ENCODE measurements at regions not wholly inside any gene's neighbourhood (a gene's known extent, or its start where the extent isn't known, plus 50 kb on each side); places are given as distances from the start of the nearest gene placed in this dataset.

- in situ Hi-C loops (cut with HindIII; ENCODE audit: extremely low pct_ligation_motif_present, low pct_unique_long_range_greater_than_20kb) (no loop called here), intact Hi-C loops (cut with micrococcal nuclease; ENCODE audit: unreplicated experiment) (loop anchor here (1.0 kb wide), 1 partner anchor 17 kb away; no protein-coding TSS in a partner anchor)
- peaks cover 94% of the 10 kb centered on the region for H3K4me1 ChIP-seq (ENCODE audit: insufficient read depth, low read length)
- peak overlapping the region; percentile 18 to 42 (median 32); a peak in 5 of 6 replicates for H3K4me3 ChIP-seq (replicated peaks in 1 of 3; ENCODE audit: insufficient read depth in 1 of 3, low read depth in 2 of 3, low read length in 3 of 3)
- ChIA-PET POLR2A (interaction anchor here (1.5 to 4.5 kb wide), 4 partner anchors 10 to 56 kb away, joined by 6 to 75 read pairs (median 20); no protein-coding TSS in a partner anchor), CTCF (ENCODE audit: low intra/inter-chr PET ratio, low total read pairs) (no interaction called here)
- peak overlapping the region; percentile 31 for H2AFZ ChIP-seq (ENCODE audit: low read length)
- peak; percentile 23 for FAIRE-seq
- ATAC-seq: peak; percentile 59
- no peaks in the 10 kb centered on the region for H3K9me3 ChIP-seq (ENCODE audit: low read length)
- 10% methylated on average over 10 of the region's 10 CpGs for WGBS (ENCODE audit: low lambda C conversion rate)
- peak overlapping the region; percentile 80 for H3K27ac ChIP-seq (ENCODE audit: extremely low read length, insufficient read depth, low read length)
- peak overlapping the region; percentile 62 for H3K9ac ChIP-seq (ENCODE audit: insufficient read depth, low read depth, low read length)
- H3K36me3 ChIP-seq (replicated peaks in 1 of 2; ENCODE audit: control insufficient read depth in 1 of 2, insufficient read depth in 2 of 2, low read length in 2 of 2): no peaks in the 10 kb centered on the region
- no TSS peak for BruUV-seq (replicated peaks)
- DNase-seq (ENCODE audit: low spot score): peak; percentile 72
- peaks cover 95% of the 10 kb centered on the region for H3K79me2 ChIP-seq (ENCODE audit: insufficient read depth, low read length)
- H3K4me2 ChIP-seq (ENCODE audit: low read depth, low read length): peak overlapping the region; percentile 81
- H4K20me1 ChIP-seq (ENCODE audit: insufficient read depth, low read length): no peaks in the 10 kb centered on the region
- H3K27me3 ChIP-seq (ENCODE audit: control insufficient read depth in 1 of 2, insufficient read depth in 2 of 2, low read length in 2 of 2): no peaks in the 10 kb centered on the region
- TF ChIP-seq SAP130 (CRISPR knock-in tag; IDR thresholded peaks at IDR 0.05; ENCODE audit: low read depth) (peak; percentile 50; the same call in 1 of the 2 replicates), KMT2B (CRISPR knock-in tag; IDR thresholded peaks at IDR 0.05) (peak; percentile 38; the same call in 1 of the 2 replicates), ZNF230 (CRISPR knock-in tag; IDR thresholded peaks at IDR 0.05) (peak; percentile 32; the same call in 1 of the 2 replicates), CREM (IDR thresholded peaks at IDR 0.05) (peak; percentile 53), CREM (CRISPR knock-in tag; IDR thresholded peaks at IDR 0.05) (no peak), CEBPG (CRISPR knock-in tag; IDR thresholded peaks at IDR 0.05) (peak; percentile 55; the same call in 1 of the 2 replicates), SOX13 (IDR thresholded peaks at IDR 0.05) (no peak), SOX13 (CRISPR knock-in tag; conservative IDR thresholded peaks at IDR 0.05 in 1 of 2, IDR thresholded peaks at IDR 0.05 in 1 of 2) (peak in 1 of 2 experiments; percentile 13; a peak in 1 of 4 replicates), POGZ (CRISPR knock-in tag; IDR thresholded peaks at IDR 0.05) (peak; percentile 26), ELF3 (CRISPR knock-in tag; IDR thresholded peaks at IDR 0.05) (peak; percentile 92), MIXL1 (CRISPR knock-in tag; IDR thresholded peaks at IDR 0.05) (peak; percentile 39), FOXK2 (IDR thresholded peaks at IDR 0.05) (no peak), ZNF383 (CRISPR knock-in tag; IDR thresholded peaks at IDR 0.05; ENCODE audit: borderline replicate concordance) (no peak), ZNF160 (CRISPR knock-in tag; IDR thresholded peaks at IDR 0.05) (no peak), ZNF235 (CRISPR knock-in tag; IDR thresholded peaks at IDR 0.05; ENCODE audit: borderline replicate concordance) (peak; percentile 45; the same call in 1 of the 2 replicates), TFE3 (CRISPR knock-in tag; IDR thresholded peaks at IDR 0.05) (peak; percentile 10; the same call in 1 of the 2 replicates), ZNF12 (CRISPR knock-in tag; IDR thresholded peaks at IDR 0.05) (0 out of 2 replicates have a peak, but pooled peaks have one; percentile 39), ZSCAN29 (CRISPR knock-in tag; conservative IDR thresholded peaks at IDR 0.05) (0 out of 2 replicates have a peak, but pooled peaks have one; percentile 51)
- TF ChIP-seq, protein P1, sequence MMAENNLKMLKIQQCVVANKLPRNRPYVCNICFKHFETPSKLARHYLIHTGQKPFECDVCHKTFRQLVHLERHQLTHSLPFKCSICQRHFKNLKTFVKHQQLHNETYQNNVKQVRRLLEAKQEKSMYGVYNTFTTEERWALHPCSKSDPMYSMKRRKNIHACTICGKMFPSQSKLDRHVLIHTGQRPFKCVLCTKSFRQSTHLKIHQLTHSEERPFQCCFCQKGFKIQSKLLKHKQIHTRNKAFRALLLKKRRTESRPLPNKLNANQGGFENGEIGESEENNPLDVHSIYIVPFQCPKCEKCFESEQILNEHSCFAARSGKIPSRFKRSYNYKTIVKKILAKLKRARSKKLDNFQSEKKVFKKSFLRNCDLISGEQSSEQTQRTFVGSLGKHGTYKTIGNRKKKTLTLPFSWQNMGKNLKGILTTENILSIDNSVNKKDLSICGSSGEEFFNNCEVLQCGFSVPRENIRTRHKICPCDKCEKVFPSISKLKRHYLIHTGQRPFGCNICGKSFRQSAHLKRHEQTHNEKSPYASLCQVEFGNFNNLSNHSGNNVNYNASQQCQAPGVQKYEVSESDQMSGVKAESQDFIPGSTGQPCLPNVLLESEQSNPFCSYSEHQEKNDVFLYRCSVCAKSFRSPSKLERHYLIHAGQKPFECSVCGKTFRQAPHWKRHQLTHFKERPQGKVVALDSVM (CRISPR knock-in tag; IDR thresholded peaks at IDR 0.05): no peak
- TF ChIP-seq, protein P2, sequence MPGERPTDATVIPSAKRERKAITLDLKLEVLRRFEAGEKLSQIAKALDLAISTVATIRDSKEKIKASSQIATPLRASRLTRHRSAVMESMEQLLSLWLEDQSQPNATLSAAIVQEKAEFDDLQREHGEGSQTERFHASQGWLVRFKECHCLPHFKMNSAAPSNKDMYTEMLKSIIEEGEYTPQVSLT (CRISPR knock-in tag; IDR thresholded peaks at IDR 0.05; ENCODE audit: borderline replicate concordance, low read depth): no peak
- TF ChIP-seq, protein P3, sequence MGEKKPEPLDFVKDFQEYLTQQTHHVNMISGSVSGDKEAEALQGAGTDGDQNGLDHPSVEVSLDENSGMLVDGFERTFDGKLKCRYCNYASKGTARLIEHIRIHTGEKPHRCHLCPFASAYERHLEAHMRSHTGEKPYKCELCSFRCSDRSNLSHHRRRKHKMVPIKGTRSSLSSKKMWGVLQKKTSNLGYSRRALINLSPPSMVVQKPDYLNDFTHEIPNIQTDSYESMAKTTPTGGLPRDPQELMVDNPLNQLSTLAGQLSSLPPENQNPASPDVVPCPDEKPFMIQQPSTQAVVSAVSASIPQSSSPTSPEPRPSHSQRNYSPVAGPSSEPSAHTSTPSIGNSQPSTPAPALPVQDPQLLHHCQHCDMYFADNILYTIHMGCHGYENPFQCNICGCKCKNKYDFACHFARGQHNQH (CRISPR knock-in tag; IDR thresholded peaks at IDR 0.05): peak; percentile 65; the same call in 1 of the 2 replicates
Measured at GRCh38 chr6:138560130-138560860, 61.0 kb upstream of the NHSL1 start.
